ENCODE measurements at regions not wholly inside any gene's neighbourhood (a gene's known extent, or its start where the extent isn't known, plus 50 kb on each side); places are given as distances from the start of the nearest gene placed in this dataset.

- TF ChIP-seq CEBPB (IDR thresholded peaks at IDR 0.05; ENCODE audit: low read depth, low read length) (no peak), TCF12 (IDR thresholded peaks at IDR 0.05; ENCODE audit: low read depth, low read length) (no peak)
Observed at GRCh38 chr2:65711863-65712262, 279.5 kb upstream of the SPRED2 start (continued).
